Loucy (cell line): ENCODE measurements at regions not wholly inside any gene's neighbourhood (a gene's known extent, or its start where the extent isn't known, plus 50 kb on each side); places are given as distances from the start of the nearest gene placed in this dataset.

Experiments used
- H2AFZ ChIP-seq: fragments of 200-600 bp; sonication (generic); 2 replicates; pipeline ENCODE4 v1.6.0; 2016; ENCODE audit warnings: antibody characterized with exemption, mild to moderate bottlenecking, low read length, moderate library complexity
- H3F3A ChIP-seq: fragments of 200-600 bp; 2 replicates; pipeline ENCODE4 v1.6.0; 2016; ENCODE audit warnings: antibody characterized with exemption, low read depth, mild to moderate bottlenecking
- H3K27me3 ChIP-seq: fragments of 200-600 bp; sonication (generic); 2 replicates; pipeline ENCODE4 v1.6.1; 2014; ENCODE audit warnings: low read length, mild to moderate bottlenecking; ENCODE audit not compliant: insufficient read depth, poor library complexity, severe bottlenecking
- H3K36me3 ChIP-seq: fragments of 200-600 bp; sonication (generic); 2 replicates; pipeline ENCODE4 v1.6.1; 2016; ENCODE audit warnings: low read length; ENCODE audit not compliant: insufficient read depth
- H3K4me1 ChIP-seq: fragments of 200-600 bp; sonication (generic); 2 replicates; pipeline ENCODE4 v1.5.1; 2014; ENCODE audit warnings: low read length, mild to moderate bottlenecking; ENCODE audit not compliant: insufficient read depth, poor library complexity, severe bottlenecking
- H3K4me2 ChIP-seq: fragments of 200-600 bp; sonication (generic); 2 replicates; pipeline ENCODE4 v1.6.0; 2014; ENCODE audit warnings: antibody characterized with exemption, low read length, low read depth, mild to moderate bottlenecking; ENCODE audit not compliant: poor library complexity, severe bottlenecking
- H3K4me3 ChIP-seq: fragments of 200-600 bp; sonication (generic); 2 replicates; pipeline ENCODE4 v1.5.1; 2014; ENCODE audit warnings: low read length, mild to moderate bottlenecking, mixed read lengths; ENCODE audit not compliant: poor library complexity, severe bottlenecking
- H3K79me2 ChIP-seq: fragments of 200-600 bp; sonication (generic); 2 replicates; pipeline ENCODE4 v1.6.1; 2014; ENCODE audit warnings: low read length; ENCODE audit not compliant: insufficient read depth
- H3K9ac ChIP-seq: fragments of 200-600 bp; sonication (generic); 2 replicates; pipeline ENCODE4 v1.6.0; 2014; ENCODE audit warnings: mild to moderate bottlenecking, low read depth, low read length, moderate library complexity; ENCODE audit not compliant: poor library complexity, severe bottlenecking
- H3K9me2 ChIP-seq: fragments of 200-600 bp; sonication (generic); replicated peaks from 2 replicates; pipeline ENCODE4 v1.6.1; 2016; ENCODE audit warnings: low read depth, low read length, mixed read lengths
- H3K9me3 ChIP-seq: fragments of 200-600 bp; sonication (generic); 2 replicates; pipeline ENCODE4 v1.6.1; 2014; ENCODE audit warnings: mild to moderate bottlenecking, antibody characterized with exemption, low read length, low read depth; ENCODE audit not compliant: insufficient read depth
- H4K20me1 ChIP-seq: fragments of 200-600 bp; sonication (generic); 2 replicates; pipeline ENCODE4 v1.6.0; 2014; ENCODE audit warnings: antibody characterized with exemption, low read length, mild to moderate bottlenecking; ENCODE audit not compliant: insufficient read depth, poor library complexity, severe bottlenecking
- CTCF ChIP-seq: fragments of 200-600 bp; sonication (generic); conservative IDR thresholded peaks from 2 replicates; pipeline ENCODE4 v1.5.1; 2014; ENCODE audit warnings: mild to moderate bottlenecking, antibody characterized with exemption, low read length
- EZH2phosphoT487 ChIP-seq: fragments of 200-600 bp; IDR thresholded peaks from 2 replicates; pipeline ENCODE4 v1.6.1; 2018; ENCODE audit warnings: antibody characterized with exemption, mild to moderate bottlenecking, moderate library complexity, borderline replicate concordance

GRCh38 chr19:31013384-31014020 is 335.7 kb downstream of the TSHZ3 start:
- Histone ChIP-seq H3K79me2 (no peaks in the 10 kb centered on the region), H4K20me1 (no peaks in the 10 kb centered on the region), H3F3A (no peaks in the 10 kb centered on the region), H3K4me3 (no peak overlapping the region), H3K36me3 (no peaks in the 10 kb centered on the region), H3K27me3 (no peaks in the 10 kb centered on the region), H3K4me1 (no peaks in the 10 kb centered on the region), H2AFZ (no peak overlapping the region), H3K9me3 (0 out of 2 replicates have a peak, but pooled peaks cover 5% of the 10 kb centered on the region), H3K4me2 (no peak overlapping the region), H3K9me2 (no peaks in the 10 kb centered on the region), H3K9ac (no peak overlapping the region)
- TF ChIP-seq CTCF (no peak), EZH2phosphoT487 (no peak)

GRCh38 chr19:31002518-31003244 is 346.6 kb downstream of the TSHZ3 start:
- H2AFZ ChIP-seq = no peak overlapping the region
- no peak overlapping the region for H3K9ac ChIP-seq
- no peak overlapping the region for H3K4me2 ChIP-seq
- no peaks in the 10 kb centered on the region for H4K20me1 ChIP-seq
- H3K9me2 ChIP-seq = no peaks in the 10 kb centered on the region
- H3K4me3 ChIP-seq = no peak overlapping the region
- H3K9me3 ChIP-seq = no peaks in the 10 kb centered on the region; the same call in 1 of the 2 replicates
- no peaks in the 10 kb centered on the region for H3F3A ChIP-seq
- no peaks in the 10 kb centered on the region for H3K4me1 ChIP-seq
- H3K79me2 ChIP-seq = no peaks in the 10 kb centered on the region
- no peaks in the 10 kb centered on the region for H3K27me3 ChIP-seq
- no peaks in the 10 kb centered on the region for H3K36me3 ChIP-seq
- TF ChIP-seq EZH2phosphoT487 = no peak
- no peak for TF ChIP-seq CTCF

GRCh38 chr19:31001991-31002390 is 347.2 kb downstream of the TSHZ3 start:
- Histone ChIP-seq H3K9me2 (no peaks in the 10 kb centered on the region), H3K4me2 (no peak overlapping the region), H3F3A (no peaks in the 10 kb centered on the region), H3K27me3 (no peaks in the 10 kb centered on the region), H3K9ac (no peak overlapping the region), H3K36me3 (no peaks in the 10 kb centered on the region), H4K20me1 (no peaks in the 10 kb centered on the region), H3K9me3 (no peaks in the 10 kb centered on the region; the same call in 1 of the 2 replicates), H3K4me3 (no peak overlapping the region), H2AFZ (no peak overlapping the region), H3K4me1 (no peaks in the 10 kb centered on the region), H3K79me2 (no peaks in the 10 kb centered on the region)
- TF ChIP-seq EZH2phosphoT487 = no peak
- no peak for TF ChIP-seq CTCF
